GM19395 (cell line): ENCODE measurements at regions not wholly inside any gene's neighbourhood (a gene's known extent, or its start where the extent isn't known, plus 50 kb on each side); places are given as distances from the start of the nearest gene placed in this dataset.
"Not testable (repeated sequence)": the region's sequence is repeated elsewhere in the genome, so short reads cannot be mapped to it uniquely, and the experiment has no call there.

Experiments
- ATAC-seq: cut with Tn5 transposase; IDR thresholded peaks from one replicate; pipeline ENCODE4 v1.9.1; 2021; ENCODE audit warnings: mild to moderate bottlenecking, moderate library complexity; ENCODE audit not compliant: unreplicated experiment

DNA sequence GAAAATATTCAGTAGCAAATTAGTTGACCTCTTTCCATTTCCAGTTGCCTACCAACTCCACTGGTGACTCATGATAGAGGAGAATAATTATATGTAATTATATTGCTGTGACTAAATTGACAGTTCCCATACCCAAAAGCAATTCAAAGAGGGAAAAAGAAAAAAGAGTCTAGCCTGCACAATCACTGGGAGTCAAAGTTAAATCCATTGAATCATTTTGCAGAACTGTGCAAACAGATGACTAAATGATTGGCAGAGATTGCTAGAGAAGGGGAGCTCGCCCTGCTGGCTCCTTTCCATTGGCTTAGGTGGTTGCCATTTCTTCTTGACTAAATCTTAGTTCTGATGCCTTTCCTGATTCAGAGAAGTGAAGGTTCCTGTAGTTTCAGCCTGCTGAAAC lies 1228.6 kb upstream of the SORCS1 start:
- ATAC-seq, result no peak

DNA sequence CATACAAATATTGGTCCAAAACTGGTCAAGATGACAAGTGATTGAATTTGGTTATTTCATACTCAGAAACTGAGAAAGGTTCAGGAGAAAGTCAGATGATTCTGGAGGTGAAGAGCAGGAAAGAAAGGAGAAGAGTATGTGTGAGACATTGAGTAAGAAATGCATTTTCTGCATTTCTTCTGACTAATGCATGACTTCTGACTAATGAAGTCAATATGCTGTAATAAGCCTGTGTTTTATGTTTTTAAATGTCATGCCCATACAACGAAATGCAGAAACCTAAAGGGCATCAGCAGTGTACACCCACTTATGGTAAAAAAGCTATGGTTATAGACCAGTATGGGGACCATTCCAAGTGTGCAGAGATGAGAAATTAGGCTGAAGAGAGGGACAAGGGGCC lies 1227.8 kb upstream of the SORCS1 start:
- no peak for ATAC-seq

DNA sequence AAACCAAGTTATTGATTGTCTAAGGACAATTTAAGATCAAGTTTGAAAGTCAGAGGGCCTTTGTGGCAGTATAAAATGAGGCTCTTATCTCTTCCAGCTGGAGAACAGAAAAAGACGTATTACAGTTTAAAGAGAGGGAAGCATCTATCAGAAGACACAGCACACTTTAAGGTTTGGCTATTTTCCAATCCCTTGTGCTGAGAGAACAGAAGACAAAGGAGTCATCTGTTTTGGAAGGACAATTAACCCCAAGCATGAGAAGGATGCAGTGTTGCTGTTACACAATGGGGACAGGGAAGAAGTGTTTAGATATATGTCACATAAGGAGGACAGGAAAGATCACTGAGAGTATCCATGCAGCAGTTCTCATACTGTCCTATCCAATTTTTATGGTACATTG lies 1224.2 kb upstream of the SORCS1 start:
- no peak for ATAC-seq

DNA sequence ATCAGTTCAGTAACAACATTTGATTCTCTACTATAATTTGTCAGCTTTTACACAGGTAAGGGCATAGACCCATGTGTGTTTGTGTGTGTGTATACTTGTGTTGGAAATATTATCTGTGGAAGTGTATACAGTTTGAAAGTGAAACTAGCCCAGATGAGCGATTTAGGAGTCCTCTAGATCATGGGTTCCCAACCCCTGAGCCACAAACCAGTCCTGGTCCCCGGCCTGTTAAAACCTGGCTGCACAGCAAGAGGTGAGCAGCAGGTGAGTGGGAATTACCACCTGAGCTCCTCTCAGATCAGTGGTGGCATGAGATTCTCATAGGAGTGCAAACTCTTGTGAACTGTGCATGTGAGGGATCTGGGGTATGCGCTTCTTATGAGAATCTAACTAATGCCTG lies 1221.5 kb upstream of the SORCS1 start:
- ATAC-seq, result no peak

DNA sequence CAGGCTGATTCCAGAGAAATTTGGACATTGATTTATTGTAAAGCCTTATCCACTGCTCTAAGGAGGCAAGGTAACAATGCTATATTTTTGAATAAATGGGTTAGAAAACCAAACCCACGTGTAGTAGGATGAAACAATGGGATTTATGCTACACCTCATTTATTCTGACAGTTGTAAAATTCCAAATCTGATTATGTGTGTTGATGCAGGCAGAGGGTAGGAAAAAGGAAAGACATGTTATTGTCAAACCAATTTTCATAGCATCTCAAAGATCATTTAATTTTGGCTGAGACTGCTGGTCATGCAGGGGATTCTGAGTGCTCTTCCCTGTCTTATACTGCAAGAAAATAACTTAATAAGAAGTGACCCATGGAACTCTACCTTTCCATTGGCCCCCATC lies 1219.9 kb upstream of the SORCS1 start:
- no peak for ATAC-seq

DNA sequence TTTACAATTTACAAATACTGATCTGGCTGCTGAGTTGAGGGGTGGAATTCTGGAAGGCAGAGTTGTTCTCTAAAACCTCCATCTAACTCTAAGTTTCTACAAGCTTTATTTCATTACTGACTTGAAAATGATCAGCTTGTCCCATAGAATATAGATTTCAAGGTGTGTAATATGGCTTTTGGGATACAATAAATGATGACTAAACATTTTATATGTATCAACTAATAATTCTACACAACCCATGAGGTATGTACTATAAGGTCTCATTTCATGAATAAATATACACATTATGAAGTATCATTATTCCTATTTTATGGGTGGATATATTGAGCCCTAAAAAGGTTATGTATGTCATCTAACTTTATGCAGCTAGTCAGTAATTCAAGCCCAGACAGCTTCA lies 1214.3 kb upstream of the SORCS1 start:
- no peak for ATAC-seq

DNA sequence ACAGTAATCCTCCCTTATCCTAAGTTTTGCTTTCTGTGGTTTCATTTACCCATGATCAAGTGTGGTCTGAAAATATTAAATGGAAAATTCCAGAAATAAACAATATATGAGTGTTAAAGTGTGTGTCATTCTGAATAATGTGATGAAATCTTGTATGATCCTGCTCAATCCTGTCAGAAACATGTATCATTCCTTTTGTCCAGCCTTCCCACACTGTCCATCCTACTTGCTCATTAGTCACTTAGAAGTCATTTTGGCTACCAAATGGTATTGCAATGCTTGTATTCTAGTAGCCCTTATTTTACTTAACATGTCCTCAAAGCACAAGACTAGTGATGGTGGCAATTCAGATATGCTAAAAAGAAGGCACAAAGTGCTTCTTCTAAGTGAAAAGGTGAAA lies 1211.2 kb upstream of the SORCS1 start:
- ATAC-seq, result no peak

DNA sequence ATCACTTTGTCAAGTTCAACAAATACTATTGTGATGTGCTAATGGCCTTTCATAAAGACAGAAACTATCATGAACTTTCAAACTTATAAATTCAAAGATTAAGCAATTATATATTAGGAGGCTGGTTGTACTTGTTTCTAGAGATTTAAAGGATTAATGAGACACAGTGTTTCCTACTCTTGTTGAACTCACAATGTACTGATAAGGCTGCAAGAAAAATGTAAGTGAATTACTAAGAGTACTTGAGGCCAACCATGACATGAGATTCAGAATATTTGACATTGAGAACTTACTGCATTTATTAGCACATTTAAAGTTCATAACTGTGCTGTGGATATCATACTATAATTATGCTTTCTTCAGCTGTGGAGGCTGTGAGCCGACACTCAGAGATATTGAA lies 1210.5 kb upstream of the SORCS1 start:
- ATAC-seq, result no peak

DNA sequence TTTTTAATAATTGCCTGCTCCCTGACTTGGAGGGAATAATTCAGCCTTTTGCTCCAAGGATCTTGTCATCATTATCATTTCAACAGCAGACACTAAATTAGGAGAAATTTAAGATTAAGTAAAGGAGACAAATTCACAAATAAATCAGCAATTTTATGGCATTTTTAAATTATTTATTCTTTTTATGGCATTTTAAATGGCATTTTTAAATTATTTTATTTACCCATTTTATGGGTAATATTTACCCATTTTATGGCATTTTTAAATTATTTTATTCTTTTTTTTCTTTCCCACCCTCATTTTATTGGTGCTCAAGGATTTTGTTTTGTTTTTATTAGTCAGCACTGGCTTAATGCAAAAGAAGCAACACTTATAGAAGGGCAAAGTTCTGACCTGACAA lies 1201.0 kb upstream of the SORCS1 start:
- ATAC-seq, result no peak

DNA sequence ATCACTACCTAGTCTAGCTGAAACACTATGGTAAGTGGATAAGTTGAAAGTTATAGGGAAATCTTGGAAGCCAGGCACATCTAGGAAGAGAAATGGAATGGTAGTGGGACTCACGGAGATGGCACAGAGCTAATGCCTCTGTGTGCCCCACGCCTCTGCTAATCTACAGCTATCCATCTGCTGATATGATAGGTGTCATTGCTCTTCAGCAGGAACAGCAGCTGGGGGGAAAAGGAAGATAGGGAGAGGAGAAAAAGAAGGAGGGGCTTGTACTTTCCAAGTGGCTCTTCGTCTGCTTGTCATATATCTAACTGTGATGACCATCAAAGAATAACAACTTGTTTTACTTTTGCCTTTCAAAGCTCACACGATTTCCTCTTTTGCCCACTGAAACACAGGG lies 1199.1 kb upstream of the SORCS1 start:
- ATAC-seq, result no peak

DNA sequence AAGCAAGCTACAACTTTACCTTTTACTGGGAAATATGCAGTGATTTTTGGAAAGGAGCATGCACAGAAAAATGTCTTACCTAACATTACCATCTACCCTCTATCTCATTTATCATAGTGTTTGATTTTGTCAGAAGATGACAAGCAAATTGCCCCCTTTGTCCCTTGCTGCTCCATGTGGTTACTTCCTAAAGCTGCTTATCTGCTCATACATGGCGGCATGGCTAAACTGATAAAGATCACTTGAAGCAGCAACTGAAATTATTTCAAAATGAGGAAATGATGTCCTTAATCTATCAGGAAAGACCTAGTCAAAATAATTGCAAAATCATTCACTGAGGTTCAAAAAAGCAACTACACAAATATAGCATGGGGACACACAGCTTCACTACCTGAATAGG lies 1198.5 kb upstream of the SORCS1 start:
- no peak for ATAC-seq

DNA sequence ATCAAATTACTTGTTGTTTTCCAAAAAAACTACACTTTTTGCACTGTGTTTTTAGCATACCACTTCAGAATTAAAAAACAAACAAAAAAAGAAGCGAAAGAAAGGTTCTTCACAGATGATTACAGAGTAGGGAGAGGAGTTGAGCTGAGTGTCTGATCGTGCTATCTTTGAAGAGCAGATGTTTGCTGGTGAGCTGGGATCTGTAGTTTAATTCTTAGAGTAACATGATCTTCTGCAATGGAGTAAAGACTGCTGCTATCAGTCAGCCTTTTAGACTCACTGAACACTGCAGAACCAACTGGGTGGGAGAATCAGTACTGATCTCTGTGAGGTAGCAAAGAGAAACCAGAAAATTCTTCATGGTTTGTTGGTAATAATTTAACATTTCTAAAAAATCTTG lies 1197.8 kb upstream of the SORCS1 start:
- ATAC-seq, result no peak

DNA sequence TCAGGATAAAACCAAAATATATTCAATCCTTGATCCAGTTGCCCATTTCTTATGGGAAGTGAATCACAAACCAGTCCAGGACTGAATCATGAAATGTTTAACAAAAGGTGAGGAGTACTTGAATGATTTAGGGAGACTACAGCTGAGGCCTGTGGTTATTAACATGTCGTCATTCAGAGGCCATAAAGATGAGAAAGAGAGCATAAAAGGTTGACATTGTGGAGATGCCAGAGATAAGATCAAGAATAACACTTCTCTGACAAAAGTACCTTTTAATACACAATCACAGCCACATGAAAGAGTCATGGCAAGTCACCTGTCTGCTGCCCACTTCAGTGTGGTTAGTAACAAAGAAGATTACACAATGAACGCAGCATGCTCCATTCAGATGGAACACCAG lies 1195.7 kb upstream of the SORCS1 start:
- no peak for ATAC-seq

DNA sequence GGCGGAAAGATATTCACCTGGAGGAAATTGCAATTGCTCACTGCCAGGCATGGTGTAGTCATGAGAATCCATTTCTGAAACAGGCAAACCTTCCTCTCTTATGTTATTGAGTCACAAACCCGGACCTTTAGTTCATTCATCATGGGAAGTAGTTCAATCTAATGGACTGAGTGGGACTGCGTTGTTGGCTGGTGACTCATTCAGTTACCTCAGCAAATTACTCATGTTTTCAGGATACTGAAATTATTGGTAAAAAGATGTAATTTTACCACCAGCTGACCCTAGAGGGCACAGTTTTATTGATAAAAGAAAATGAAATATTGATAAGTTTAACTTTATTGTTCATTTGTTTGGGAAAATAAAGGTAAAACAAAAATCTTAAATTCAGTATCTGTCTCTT lies 1194.4 kb upstream of the SORCS1 start:
- peak; percentile 76 for ATAC-seq

DNA sequence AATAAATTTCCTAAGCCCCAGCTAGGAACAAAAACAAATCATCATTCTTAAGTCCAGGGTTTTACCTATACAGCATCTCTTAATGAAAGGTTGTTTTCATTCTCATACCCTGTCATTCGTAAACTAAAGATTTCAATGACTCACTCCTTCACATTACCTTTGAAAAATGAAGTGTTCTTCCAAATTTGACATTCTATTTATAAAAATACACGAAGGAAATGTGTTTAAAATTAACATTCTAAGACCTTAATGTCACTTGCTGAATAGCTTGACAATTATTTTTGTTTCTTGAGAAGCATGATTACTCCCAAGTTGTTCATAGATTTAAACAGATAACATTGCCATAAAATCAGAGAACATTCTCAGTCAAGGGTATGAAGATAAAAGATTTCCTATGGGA lies 1188.3 kb upstream of the SORCS1 start:
- ATAC-seq, result no peak

DNA sequence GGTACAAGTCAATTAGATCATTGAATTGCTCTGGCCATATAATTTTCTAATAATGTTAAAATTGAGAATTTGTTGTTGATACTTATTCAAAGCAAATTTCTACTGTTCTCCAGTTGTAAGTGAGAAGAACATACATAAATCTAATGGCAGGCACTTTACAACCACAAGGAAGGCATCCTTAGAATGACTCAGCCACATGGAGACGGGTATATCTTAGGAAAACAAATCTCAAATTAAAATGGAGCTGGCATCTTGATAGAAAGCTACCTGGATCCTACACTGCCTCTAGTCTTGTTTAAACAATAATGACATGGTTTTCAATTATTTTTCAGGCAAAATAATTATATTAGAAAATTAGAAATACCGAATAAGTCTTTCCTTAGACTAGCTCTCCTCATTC lies 1183.7 kb upstream of the SORCS1 start:
- ATAC-seq, result no peak

DNA sequence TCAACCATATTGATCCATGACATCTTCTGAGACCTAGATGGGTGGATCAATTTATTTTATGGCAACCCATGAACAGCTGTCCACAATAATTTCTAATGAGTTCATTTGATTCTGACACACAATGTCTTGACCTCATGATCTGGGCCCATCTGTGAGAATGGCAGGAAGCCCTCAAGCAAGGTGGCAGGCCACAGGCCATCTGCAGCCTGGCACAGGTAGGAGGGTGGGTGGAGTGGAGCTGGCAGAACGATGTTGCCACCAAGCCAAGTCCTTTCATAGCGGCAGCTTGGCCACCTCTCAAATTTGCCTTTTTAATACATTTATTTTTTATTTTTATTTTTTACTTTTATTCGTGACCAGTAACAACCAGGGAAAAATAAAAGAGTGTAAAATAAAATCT lies 1181.6 kb upstream of the SORCS1 start:
- no peak for ATAC-seq

DNA sequence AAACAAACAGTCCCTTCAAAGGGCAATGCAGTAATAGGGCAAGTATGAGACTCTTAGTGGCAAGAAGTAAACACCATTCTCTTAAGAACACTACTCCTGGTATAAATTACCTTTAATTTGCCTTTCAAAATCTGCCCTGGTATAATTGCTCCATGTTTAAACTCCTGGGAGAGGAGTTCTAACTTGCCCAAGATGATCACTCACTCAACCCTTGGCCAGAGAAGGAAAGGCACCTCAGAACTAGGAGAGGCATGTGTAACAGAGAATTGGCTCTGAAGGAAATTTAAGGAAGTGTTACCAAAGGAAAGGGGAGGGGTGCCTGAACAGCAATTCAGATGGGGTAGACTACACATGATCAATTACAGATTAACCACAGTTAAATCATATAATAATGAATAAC lies 1173.6 kb upstream of the SORCS1 start:
- ATAC-seq, result no peak

DNA sequence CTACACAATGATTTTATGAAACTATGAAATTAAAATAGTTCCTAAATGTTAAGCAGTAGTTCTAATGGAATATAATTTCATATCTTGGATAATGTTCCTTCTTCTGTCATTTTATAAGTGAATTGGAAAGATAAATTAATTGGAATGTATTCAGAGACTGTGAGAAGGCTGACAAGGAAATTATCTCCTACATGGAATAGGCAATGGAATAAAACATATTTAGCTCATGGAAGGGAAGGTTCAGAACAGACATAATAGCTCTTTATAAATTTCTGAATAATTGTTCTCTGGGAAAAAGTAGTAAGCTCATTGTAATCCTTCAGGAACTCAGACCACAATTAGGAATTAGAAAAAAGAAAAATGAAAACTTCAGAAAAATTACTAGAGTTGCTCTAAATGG lies 1172.3 kb upstream of the SORCS1 start:
- no peak for ATAC-seq

DNA sequence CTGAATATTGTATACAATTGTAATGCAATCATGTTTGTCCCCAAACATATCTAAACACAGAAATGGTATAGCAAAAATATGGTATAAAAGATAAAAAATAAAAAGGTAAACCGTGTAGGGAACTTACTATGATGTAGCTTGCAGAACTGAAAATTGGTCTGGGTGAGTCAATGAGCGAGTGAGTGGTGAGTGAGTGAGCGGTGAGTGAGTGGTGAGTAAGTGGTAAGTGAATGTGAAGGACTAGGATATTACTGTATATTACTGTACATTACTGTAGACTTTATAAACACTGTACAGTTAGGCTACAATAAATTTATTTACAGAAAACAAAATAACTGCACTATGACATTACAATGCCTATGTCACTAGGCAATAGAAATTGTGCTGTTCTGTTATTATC lies 1163.2 kb upstream of the SORCS1 start:
- no peak for ATAC-seq

DNA sequence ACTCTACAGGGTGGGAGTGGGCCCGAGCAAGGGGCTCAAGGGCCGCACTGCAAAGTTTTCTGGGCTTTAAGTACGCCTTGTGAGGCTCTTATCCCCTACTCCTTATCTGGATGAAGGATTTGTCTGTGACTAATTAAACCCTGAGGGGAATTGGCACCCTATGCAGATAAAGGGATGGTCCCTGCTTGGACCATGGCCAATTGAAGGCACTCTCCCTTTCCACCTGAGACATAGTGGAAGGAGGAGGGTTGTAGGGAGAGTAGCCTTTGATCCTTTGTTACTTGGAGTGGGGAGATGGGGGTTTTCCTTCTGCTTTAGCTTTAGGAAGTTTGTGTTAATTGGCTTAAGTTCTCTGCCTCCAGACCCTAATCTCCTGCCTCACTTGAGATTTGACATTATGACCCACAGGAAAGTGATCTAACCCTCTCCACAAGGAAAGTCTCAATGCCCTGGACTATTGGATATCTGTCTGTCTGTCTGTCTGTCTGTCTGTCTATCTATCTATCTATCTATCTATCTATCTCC lies 1158.8 kb upstream of the SORCS1 start:
- no peak for ATAC-seq

DNA sequence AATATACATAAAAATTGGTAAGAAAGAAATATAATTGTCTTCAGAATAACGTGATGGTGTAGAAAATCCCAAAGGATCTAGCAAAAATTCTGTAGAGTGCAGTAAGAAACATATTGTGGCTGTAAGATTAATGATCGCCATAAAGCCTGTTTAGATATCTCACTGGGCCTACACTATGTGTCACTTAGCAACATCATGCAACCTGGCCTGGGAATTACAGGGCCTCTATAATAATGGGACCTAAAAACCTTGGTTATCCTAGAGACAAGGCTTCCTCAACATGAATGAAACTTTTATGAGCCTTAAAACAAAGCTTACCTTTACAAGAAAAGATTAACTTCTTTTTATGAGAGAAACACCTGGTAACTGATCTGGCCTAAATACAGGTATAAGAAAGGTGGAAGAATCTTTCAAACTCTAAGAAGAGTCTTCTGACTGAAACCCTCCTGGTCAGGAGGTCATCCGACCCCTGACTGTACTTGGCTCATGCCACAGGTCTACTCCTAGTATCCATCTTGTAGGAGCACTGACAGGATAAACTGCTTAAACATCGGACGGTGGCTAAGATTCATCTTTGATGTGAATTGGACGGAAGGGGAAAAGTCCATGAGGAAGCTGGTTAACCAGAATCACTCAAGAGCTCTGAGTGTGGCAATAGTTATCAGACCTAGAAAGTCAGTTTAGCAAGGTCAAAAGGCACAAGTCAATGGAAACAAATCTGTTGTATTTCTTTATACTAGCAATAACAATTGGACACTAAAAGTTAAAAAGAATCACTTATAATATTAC lies 1155.1 kb upstream of the SORCS1 start:
- ATAC-seq, result no peak

DNA sequence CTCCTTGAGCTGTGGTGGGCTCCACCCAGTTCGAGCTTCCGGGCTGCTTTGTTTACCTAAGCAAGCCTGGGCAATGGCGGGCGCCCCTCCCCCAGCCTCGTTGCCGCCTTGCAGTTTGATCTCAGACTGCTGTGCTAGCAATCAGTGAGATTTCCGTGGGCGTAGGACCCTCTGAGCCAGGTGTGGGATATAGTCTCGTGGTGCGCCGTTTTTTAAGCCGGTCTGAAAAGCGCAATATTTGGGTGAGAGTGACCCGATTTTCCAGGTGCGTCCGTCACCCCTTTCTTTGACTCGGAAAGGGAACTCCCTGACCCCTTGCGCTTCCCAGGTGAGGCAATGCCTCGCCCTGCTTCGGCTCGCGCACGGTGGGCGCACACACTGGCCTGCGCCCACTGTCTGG lies 1151.1 kb upstream of the SORCS1 start:
- ATAC-seq, result not testable (repeated sequence)
